ENCODE measurements at regions not wholly inside any gene's neighbourhood (a gene's known extent, or its start where the extent isn't known, plus 50 kb on each side); places are given as distances from the start of the nearest gene placed in this dataset.

GRCh38 chr2:81050580-81051095, 746.1 kb upstream of the LRRTM1 start:
- TF ChIP-seq RNF2 (IDR thresholded peaks at IDR 0.05; ENCODE audit: borderline replicate concordance, low read depth) (no peak), CTCF (IDR thresholded peaks at IDR 0.05) (no peak)
